Pancreas (tissue), 10 donors: ENCODE measurements at regions not wholly inside any gene's neighbourhood (a gene's known extent, or its start where the extent isn't known, plus 50 kb on each side); places are given as distances from the start of the nearest gene placed in this dataset.
A peak's percentile ranks its signal among the peaks of the same experiment; 100 is the strongest.

Experiments
- ATAC-seq, 4 donors: fragments of 200-7000 bp; cut with Tn5 transposase; one replicate each; pipeline versions ENCODE4 v1.8.0 to v1.9.1; 2020; ENCODE audit warnings: mild to moderate bottlenecking in 4 of 4, moderate library complexity in 4 of 4
- DNase-seq, 6 donors: peaks; one replicate each; pipeline ENCODE4 v3.0.0-alpha.2; 2020
- FAIRE-seq: peaks from 2 replicates; lab custom pipeline; 2012; peaks lifted over from hg19 to GRCh38; lab: Jason Lieb, UNC
- H3K27ac ChIP-seq, 4 donors: fragments of 200-600 bp; sonication (generic); 1 replicate in 3 of 4; 2 replicates in 1 of 4; pipeline versions ENCODE4 v1.5.0 to v1.8.0; 2020
- H3K27me3 ChIP-seq, 4 donors: fragments of 200-600 bp; one replicate each; pipeline ENCODE4 v1.8.0; 2021
- H3K36me3 ChIP-seq, 3 donors: fragments of 200-600 bp; sonication (generic) in 1 of 3; one replicate each; pipeline versions ENCODE4 v1.5.0 to v1.8.0; 2020 to 2021
- H3K4me1 ChIP-seq, 3 donors: fragments of 200-600 bp; one replicate each; pipeline ENCODE4 v1.8.0; 2021
- H3K4me3 ChIP-seq, 4 donors: fragments of 200-600 bp; sonication (generic) in 2 of 4; one replicate each; pipeline versions ENCODE4 v1.5.0 to v1.8.0; 2020 to 2021
- H3K9me3 ChIP-seq, 4 donors: fragments of 200-600 bp; one replicate each; pipeline ENCODE4 v1.8.0; 2021
- WGBS, 2 donors: extraction: QIAGEN DNeasy Blood & Tissue Kit; methylation state at CpG; one replicate each; pipeline ENCODE4 v1.1.7; 2013; 5-methylcytosine and 5-hydroxymethylcytosine counted together
- intact Hi-C, 3 donors: fragments of 100-400 bp; cut with DNase I; formaldehyde crosslinking; loops; one replicate each; pipeline versions ENCODE4 v1.11.1 to v1.14.2; 2022
- TF ChIP-seq, protein P1 (sequence below), 4 donors: fragments of 200-600 bp; sonication (generic) in 3 of 4; IDR thresholded peaks; one replicate each; pipeline versions ENCODE4 v1.5.0 to v1.8.0; 2021; ENCODE audit warnings: antibody characterized with exemption in 4 of 4
- donor health status: healthy with polysubstance abuse.
- donor health status: DM: no; HTN: no; CAD: no; lungs with moderate emphysema.
- donor health status: DM: no; HTN: no; CAD: no.
- donor health status: control.
- donor health status: control.
- donor health status: Bipolar disorder and iron deficiency.
- donor health status: DM: yes; HTN: yes; CAD: no.
- donor health status: DM: no; HTN: no; CAD: no.
- donor health status: DM: no; HTN: no; CAD: no.
- donor health status: DM: yes; HTN: yes; CAD: no.

GRCh38 chr7:112882991-112883390 is 92.8 kb upstream of the TMEM168 start:
- Histone ChIP-seq H3K9me3 (no peaks in the 10 kb centered on the region), H3K27ac (no peak overlapping the region), H3K27me3 (no peaks in the 10 kb centered on the region), H3K36me3 (no peaks in the 10 kb centered on the region), H3K4me1 (no peaks in the 10 kb centered on the region), H3K4me3 (no peak overlapping the region)
- intact Hi-C loops, result no loop called here
- TF ChIP-seq, protein P1, sequence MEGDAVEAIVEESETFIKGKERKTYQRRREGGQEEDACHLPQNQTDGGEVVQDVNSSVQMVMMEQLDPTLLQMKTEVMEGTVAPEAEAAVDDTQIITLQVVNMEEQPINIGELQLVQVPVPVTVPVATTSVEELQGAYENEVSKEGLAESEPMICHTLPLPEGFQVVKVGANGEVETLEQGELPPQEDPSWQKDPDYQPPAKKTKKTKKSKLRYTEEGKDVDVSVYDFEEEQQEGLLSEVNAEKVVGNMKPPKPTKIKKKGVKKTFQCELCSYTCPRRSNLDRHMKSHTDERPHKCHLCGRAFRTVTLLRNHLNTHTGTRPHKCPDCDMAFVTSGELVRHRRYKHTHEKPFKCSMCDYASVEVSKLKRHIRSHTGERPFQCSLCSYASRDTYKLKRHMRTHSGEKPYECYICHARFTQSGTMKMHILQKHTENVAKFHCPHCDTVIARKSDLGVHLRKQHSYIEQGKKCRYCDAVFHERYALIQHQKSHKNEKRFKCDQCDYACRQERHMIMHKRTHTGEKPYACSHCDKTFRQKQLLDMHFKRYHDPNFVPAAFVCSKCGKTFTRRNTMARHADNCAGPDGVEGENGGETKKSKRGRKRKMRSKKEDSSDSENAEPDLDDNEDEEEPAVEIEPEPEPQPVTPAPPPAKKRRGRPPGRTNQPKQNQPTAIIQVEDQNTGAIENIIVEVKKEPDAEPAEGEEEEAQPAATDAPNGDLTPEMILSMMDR (IDR thresholded peaks at IDR 0.05), result no peak
- FAIRE-seq (no peak), ATAC-seq (no peak), DNase-seq (no peak)

DNA sequence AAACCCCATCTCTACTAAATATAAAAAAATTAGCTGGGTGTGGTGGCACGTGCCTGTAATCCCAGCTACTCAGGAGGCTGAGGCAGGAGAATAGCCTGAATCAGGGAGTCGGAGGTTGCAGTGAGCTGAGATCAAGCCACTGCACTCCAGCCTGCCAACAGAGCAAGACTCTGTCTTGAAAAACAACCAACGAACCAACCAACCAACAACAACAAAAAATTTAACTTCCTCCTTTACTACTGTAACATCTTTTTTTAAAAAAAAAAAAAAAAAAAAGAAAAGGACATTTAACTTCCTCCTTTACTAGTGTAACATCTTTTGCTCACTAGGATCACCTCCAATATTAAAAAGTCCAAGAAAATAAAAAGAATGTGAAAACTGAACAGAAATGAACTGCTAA is 92.3 kb upstream of the TMEM168 start:
- no peaks in the 10 kb centered on the region for H3K36me3 ChIP-seq
- intact Hi-C loops, result no loop called here
- 93% methylated on average over 3 of the region's 3 CpGs for WGBS, 2 donors
- no peaks in the 10 kb centered on the region for H3K27me3 ChIP-seq
- no peaks in the 10 kb centered on the region for H3K9me3 ChIP-seq
- H3K4me3 ChIP-seq, result no peak overlapping the region
- H3K4me1 ChIP-seq, result no peaks in the 10 kb centered on the region
- no peak for FAIRE-seq
- TF ChIP-seq, protein P1 (IDR thresholded peaks at IDR 0.05), result no peak
- no peak overlapping the region for H3K27ac ChIP-seq
- no peak for ATAC-seq
- DNase-seq, result no peak

- Histone ChIP-seq H3K27ac (no peak overlapping the region), H3K4me1 (no peaks in the 10 kb centered on the region), H3K36me3 (no peaks in the 10 kb centered on the region), H3K27me3 (no peaks in the 10 kb centered on the region), H3K9me3 (no peaks in the 10 kb centered on the region), H3K4me3 (no peak overlapping the region)
- intact Hi-C loops, result no loop called here
- TF ChIP-seq, protein P1 (IDR thresholded peaks at IDR 0.05), result no peak
- FAIRE-seq, result no peak
- DNase-seq, result peak in 2 of 6 donors; percentile 44 to 46
- 72 to 77% methylated on average over 4 of the region's 4 CpGs for WGBS, 2 donors
- peak in 1 of 4 donors; percentile 25 for ATAC-seq
Observed at GRCh38 chr7:112882022-112882421, 91.8 kb upstream of the TMEM168 start.

GRCh38 chr7:112880818-112881418 is 90.7 kb upstream of the TMEM168 start:
- intact Hi-C loops, result no loop called here
- no peak for FAIRE-seq
- 92 to 97% methylated on average over 10 of the region's 10 CpGs for WGBS, 2 donors

More at GRCh38 chr7:112880818-112881418, 90.7 kb upstream of the TMEM168 start:
- TF ChIP-seq, protein P1 (IDR thresholded peaks at IDR 0.05), result no peak
- Histone ChIP-seq H3K4me1 (no peaks in the 10 kb centered on the region), H3K36me3 (no peaks in the 10 kb centered on the region), H3K27ac (no peak overlapping the region), H3K27me3 (no peaks in the 10 kb centered on the region), H3K4me3 (no peak overlapping the region), H3K9me3 (no peaks in the 10 kb centered on the region)
- ATAC-seq (no peak), DNase-seq (peak in 2 of 6 donors; percentile 47)
